ENCODE measurements at regions not wholly inside any gene's neighbourhood (a gene's known extent, or its start where the extent isn't known, plus 50 kb on each side); places are given as distances from the start of the nearest gene placed in this dataset.
A peak's percentile ranks its signal among the peaks of the same experiment; 100 is the strongest.

- Histone ChIP-seq H3K4me1 (replicated peaks in 1 of 2) (peaks cover 18 to 19% of the 10 kb centered on the region in 2 donors), H3K4me3 (no peak overlapping the region), H3K27me3 (no peaks in the 10 kb centered on the region), H3K9me3 (replicated peaks in 1 of 3) (no peaks in the 10 kb centered on the region), H3K27ac (no peak overlapping the region), H3K36me3 (replicated peaks in 1 of 2) (no peaks in the 10 kb centered on the region)
- intact Hi-C loops (cut with DNase I) = no loop called here
- WGBS, 4 donors = 80 to 85% (median 82%) methylated on average over 10 of the region's 10 CpGs
- DNase-seq = no peak
- TF ChIP-seq POLR2A (IDR thresholded peaks at IDR 0.05) (no peak), CTCF (IDR thresholded peaks at IDR 0.05) (no peak)
These were observed 90.9 kb upstream of the KLF7 start for GRCh38 chr2:207256476-207257207.

DNA sequence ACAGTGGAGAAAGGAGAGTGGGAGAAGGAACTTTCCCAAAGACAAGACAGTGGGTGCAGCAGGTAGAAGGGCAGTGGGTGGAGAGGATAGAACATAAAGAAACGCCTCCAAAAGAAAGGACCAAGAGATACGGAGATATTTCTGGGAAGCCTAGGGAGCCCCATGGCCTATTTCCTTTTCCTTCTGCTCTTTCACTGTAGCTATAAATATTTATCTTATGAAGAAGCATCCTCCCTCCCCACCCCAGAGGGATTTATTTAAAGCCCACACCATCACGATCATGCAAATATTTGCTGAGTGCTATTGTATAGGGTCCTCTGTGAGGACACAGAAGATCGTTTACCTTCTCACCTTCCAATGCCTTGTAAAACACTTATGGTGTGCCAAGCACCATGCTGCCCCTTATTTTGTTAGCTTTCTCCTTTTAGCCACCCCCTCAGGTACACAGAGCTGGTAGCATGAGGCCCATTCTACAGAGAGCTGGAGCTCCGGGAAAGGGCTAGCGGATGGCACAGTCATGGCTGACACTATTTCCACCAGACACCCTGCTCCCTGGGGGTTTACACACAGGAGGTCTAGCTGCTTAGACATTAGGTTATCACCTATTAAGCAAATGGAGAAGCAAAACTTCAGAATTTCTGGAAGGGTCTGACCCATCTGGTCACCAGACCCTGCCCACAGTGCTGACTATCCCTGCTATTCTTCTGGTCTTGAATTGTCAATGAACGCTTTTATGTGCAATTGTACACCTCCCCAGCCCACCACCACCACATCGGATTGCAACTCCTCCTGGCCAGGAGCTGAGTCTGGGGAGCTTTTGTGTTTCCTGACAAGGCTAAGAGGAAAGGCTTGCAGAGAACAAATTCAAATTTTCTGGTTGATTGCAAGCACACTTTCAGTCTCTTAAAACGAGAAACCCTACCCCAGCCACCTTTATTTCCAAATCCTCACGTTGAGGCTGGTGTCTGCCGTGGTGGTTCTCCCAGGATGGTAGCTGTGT is 91.8 kb upstream of the KLF7 start:
- Histone ChIP-seq H3K27me3 (no peaks in the 10 kb centered on the region), H3K9me3 (replicated peaks in 1 of 3) (no peaks in the 10 kb centered on the region), H3K4me3 (no peak overlapping the region), H3K4me1 (replicated peaks in 1 of 2) (peaks cover 18 to 19% of the 10 kb centered on the region in 2 donors), H3K27ac (peak overlapping the region in 2 of 5 donors; percentile 30 to 81), H3K36me3 (replicated peaks in 1 of 2) (no peaks in the 10 kb centered on the region)
- DNase-seq = no peak
- intact Hi-C loops (cut with DNase I) = no loop called here
- TF ChIP-seq POLR2A (IDR thresholded peaks at IDR 0.05) (no peak), CTCF (IDR thresholded peaks at IDR 0.05) (no peak)
- WGBS, 4 donors = 81 to 84% (median 83%) methylated on average over 11 of the region's 11 CpGs

GRCh38 chr2:207258263-207258991 is 92.7 kb upstream of the KLF7 start:
- no peaks in the 10 kb centered on the region for H3K9me3 ChIP-seq (replicated peaks in 1 of 3)
- intact Hi-C loops (cut with DNase I) = no loop called here
- TF ChIP-seq POLR2A (IDR thresholded peaks at IDR 0.05) (peak in 1 of 2 donors; percentile 31), CTCF (IDR thresholded peaks at IDR 0.05) (peak in 1 of 6 experiments; percentile 7)
- H3K27me3 ChIP-seq = no peaks in the 10 kb centered on the region
- WGBS, 4 donors = 32 to 40% (median 37%) methylated on average over 6 of the region's 6 CpGs
- peaks cover 18 to 19% of the 10 kb centered on the region in 2 donors for H3K4me1 ChIP-seq (replicated peaks in 1 of 2)
- no peaks in the 10 kb centered on the region for H3K36me3 ChIP-seq (replicated peaks in 1 of 2)
- no peak overlapping the region for H3K4me3 ChIP-seq
- DNase-seq = peak in 6 of 7 donors; percentile 41 to 91 (median 82)
- H3K27ac ChIP-seq = peak overlapping the region in 3 of 5 donors; percentile 26 to 81 (median 39)

Data from adrenal gland (tissue), 9 donors.